ENCODE measurements at regions not wholly inside any gene's neighbourhood (a gene's known extent, or its start where the extent isn't known, plus 50 kb on each side); places are given as distances from the start of the nearest gene placed in this dataset.

DNA sequence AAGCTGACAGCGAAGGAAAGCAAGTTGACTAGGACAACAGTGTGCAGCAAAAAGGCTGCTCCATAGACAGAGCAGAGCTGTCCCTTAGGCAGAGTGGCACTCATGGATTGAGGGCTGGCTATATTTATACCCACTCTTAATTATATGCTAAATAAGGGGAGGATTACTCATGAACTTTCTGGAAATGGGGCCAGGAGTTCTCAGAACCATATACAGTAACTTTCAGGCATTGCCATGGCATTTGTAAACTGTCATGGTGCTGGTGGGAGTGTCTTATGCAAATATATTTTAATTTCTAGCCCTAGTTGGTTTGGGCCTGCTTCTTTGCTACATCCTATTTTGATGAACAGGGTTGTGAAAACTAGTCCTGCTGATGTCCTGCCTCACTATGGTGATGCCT is 279.5 kb upstream of the MGAT5 start:
- no peak for TF ChIP-seq CTCF (conservative IDR thresholded peaks at IDR 0.05)
- Histone ChIP-seq H3K27me3 (ENCODE audit: insufficient read depth, low read length) (no peaks in the 10 kb centered on the region), H3T11ph (ENCODE audit: low read length) (no peak overlapping the region), H2BK120ac (ENCODE audit: low read depth, low read length, poor library complexity, severe bottlenecking) (no peak overlapping the region), H3K9me3 (ENCODE audit: control insufficient read depth, low read depth, low read length) (no peaks in the 10 kb centered on the region), H4K20me1 (ENCODE audit: control insufficient read depth, insufficient read depth, insufficient read length) (no peaks in the 10 kb centered on the region), H3K27ac (ENCODE audit: insufficient read length, low read depth, low read length) (no peak overlapping the region), H4K5ac (ENCODE audit: insufficient read length, low read depth, low read length) (no peak overlapping the region), H2BK20ac (ENCODE audit: low read depth, low read length, poor library complexity, severe bottlenecking) (no peak overlapping the region), H4K8ac (replicated peaks; ENCODE audit: insufficient read length, low read depth, low read length) (no peak overlapping the region), H2AFZ (ENCODE audit: low read length) (no peak overlapping the region), H2BK15ac (ENCODE audit: low read depth, low read length) (no peak overlapping the region), H3K4ac (ENCODE audit: low read depth, low read length) (no peak overlapping the region), H2BK5ac (ENCODE audit: insufficient read length, low read length) (no peak overlapping the region), H3K23me2 (ENCODE audit: insufficient read length, low read depth, low read length, poor library complexity, severe bottlenecking) (no peaks in the 10 kb centered on the region), H3K18ac (ENCODE audit: insufficient read length, low read depth, low read length) (no peak overlapping the region), H3K9ac (ENCODE audit: extremely low read depth, insufficient read length, low read length) (no peak overlapping the region), H3K23ac (ENCODE audit: insufficient read length, low read depth, low read length) (no peak overlapping the region), H2AK5ac (ENCODE audit: insufficient read length, low read length) (no peak overlapping the region), H3K79me2 (ENCODE audit: insufficient read depth, low read length) (no peaks in the 10 kb centered on the region), H4K91ac (ENCODE audit: insufficient read length, low read depth, low read length) (no peak overlapping the region), H2BK12ac (ENCODE audit: insufficient read length, low read depth, low read length) (no peak overlapping the region), H3K79me1 (ENCODE audit: insufficient read depth, low read depth, low read length, poor library complexity, severe bottlenecking) (no peaks in the 10 kb centered on the region), H3K56ac (ENCODE audit: insufficient read length, low read depth, low read length) (no peak overlapping the region), H3K4me2 (ENCODE audit: insufficient read depth, insufficient read length, low read length) (no peak overlapping the region), H3K14ac (ENCODE audit: insufficient read depth, low read length) (no peak overlapping the region), H3K4me1 (ENCODE audit: insufficient read depth, low read length) (peaks cover 2% of the 10 kb centered on the region; the same call in 1 of the 2 replicates)
- H3K4me1 Mint-ChIP-seq = peaks cover 15 to 23% of the 10 kb centered on the region in 2 experiments
- H3K4me3 Mint-ChIP-seq = no peak overlapping the region
- no CpG with 5 or more reads among the region's 1 CpG for WGBS (ENCODE audit: extremely low coverage, insufficient read length, low lambda C conversion rate)
- peaks cover 24% of the 10 kb centered on the region for H3K27me3 Mint-ChIP-seq (ENCODE audit: low read depth)
- no peaks in the 10 kb centered on the region for H3K9me3 Mint-ChIP-seq
- no peak for DNase-seq
- no peaks in the 10 kb centered on the region for H3K36me3 Mint-ChIP-seq (ENCODE audit: insufficient read depth in 1 of 3, low read depth in 3 of 3)
- no peak overlapping the region for H3K27ac Mint-ChIP-seq
